Esophagus muscularis mucosa (tissue), 2 donors: ENCODE measurements at regions not wholly inside any gene's neighbourhood (a gene's known extent, or its start where the extent isn't known, plus 50 kb on each side); places are given as distances from the start of the nearest gene placed in this dataset.

Experiments used
- EP300 ChIP-seq: sonication (generic); formaldehyde crosslinking; IDR thresholded peaks from one replicate; pipeline ENCODE4 v1.6.1; 2017; ENCODE audit warnings: antibody characterized with exemption
- POLR2A ChIP-seq: fragments of 450-650 bp; IDR thresholded peaks from one replicate; pipeline ENCODE4 v1.6.1; 2017; ENCODE audit warnings: antibody characterized with exemption, moderate library complexity, mild to moderate bottlenecking, low read depth

- TF ChIP-seq POLR2A (no peak), EP300 (no peak)
These were observed 942.5 kb upstream of the CITED2 start for GRCh38 chr6:140316966-140317365.
